HG03378 (cell line): ENCODE measurements at regions not wholly inside any gene's neighbourhood (a gene's known extent, or its start where the extent isn't known, plus 50 kb on each side); places are given as distances from the start of the nearest gene placed in this dataset.

Source experiments
- ATAC-seq: cut with Tn5 transposase; IDR thresholded peaks from one replicate; pipeline ENCODE4 v1.9.1; 2021; ENCODE audit warnings: mild to moderate bottlenecking, moderate library complexity; ENCODE audit not compliant: unreplicated experiment

GRCh38 chr18:77733292-77733903 lies 483.8 kb downstream of the GALR1 start:
- no peak for ATAC-seq

DNA sequence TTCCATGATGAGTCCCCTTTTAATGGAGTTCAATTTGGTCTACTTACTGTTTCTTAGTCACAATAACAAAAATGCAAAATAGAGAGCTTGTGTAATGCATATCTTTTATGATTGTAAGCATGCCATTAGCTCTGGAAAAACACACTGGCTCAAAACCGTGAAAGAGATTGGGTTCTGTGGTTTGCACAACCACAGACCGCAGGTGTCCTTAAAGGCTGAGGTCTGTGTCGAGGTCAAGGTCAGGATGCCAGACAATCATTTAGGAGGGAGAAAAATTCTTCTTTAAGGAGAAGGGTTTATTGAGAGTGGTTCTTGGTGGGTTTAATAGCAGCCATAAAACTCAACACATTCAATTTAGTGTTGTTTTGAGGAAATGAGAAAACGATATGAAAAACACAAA lies 487.2 kb downstream of the GALR1 start:
- no peak for ATAC-seq

DNA sequence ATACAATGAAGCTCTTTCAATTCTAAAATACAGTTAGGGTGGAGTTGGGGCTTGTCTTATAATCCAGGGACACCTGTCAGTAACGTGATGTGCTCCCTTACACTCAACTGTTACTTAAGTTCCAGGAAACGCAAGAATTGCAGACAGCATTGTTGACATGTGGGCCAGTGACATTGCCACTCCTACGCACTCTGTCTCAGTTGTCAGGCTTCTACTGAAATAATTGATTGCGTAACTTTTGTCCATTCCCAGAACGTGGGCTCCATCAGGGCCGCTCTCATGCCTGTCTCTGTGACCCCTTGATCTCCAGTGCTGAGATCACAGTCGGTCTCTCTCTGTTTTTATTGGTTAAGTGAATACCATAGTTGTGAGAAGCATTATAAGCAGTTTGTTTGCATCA lies 487.8 kb downstream of the GALR1 start:
- ATAC-seq = no peak

DNA sequence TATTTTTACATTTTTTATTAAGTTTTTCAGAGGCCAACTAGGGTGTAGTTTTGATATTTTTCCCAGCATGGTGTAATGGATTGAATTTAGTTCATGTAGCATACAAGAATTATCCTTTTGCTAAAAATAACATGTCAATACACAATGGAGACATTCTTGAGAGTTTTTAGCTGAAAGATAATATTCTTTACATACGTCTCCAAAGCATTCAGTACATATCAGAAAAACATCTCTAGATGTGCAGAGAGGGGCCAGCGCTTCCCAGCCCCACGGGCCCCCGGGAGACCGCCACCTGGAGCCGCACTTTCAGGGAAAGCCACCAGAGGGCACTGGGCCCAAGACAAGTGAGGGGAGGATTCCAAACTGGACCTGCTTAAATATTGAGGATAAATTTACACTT lies 499.4 kb downstream of the GALR1 start:
- no peak for ATAC-seq

DNA sequence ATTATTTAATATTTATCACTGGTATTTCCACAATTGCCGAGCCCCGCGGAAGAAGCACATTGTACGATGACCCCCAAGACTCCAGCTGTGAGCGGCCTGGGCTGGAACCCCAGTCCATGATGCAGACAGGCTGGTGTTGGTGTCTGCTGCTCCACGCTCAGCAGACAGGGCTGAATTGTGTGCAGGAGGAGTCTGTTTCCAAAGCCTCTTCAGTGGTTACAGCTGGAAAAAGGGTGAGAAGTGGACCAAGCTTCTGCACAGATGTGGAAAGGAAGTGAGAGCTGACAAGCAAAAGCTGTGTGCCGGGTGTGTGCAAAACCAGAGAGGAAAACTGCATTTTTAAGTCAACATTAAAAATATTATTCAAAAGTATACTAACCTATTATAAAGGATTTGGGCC lies 500.4 kb downstream of the GALR1 start:
- no peak for ATAC-seq

- ATAC-seq = no peak
These were observed 504.9 kb downstream of the GALR1 start for GRCh38 chr18:77754475-77755044.

GRCh38 chr18:77755187-77755586 lies 505.5 kb downstream of the GALR1 start:
- ATAC-seq = no peak

GRCh38 chr18:77761332-77761731 lies 511.7 kb downstream of the GALR1 start:
- no peak for ATAC-seq

- ATAC-seq = no peak
These were observed 512.4 kb downstream of the GALR1 start for GRCh38 chr18:77762014-77762413.

DNA sequence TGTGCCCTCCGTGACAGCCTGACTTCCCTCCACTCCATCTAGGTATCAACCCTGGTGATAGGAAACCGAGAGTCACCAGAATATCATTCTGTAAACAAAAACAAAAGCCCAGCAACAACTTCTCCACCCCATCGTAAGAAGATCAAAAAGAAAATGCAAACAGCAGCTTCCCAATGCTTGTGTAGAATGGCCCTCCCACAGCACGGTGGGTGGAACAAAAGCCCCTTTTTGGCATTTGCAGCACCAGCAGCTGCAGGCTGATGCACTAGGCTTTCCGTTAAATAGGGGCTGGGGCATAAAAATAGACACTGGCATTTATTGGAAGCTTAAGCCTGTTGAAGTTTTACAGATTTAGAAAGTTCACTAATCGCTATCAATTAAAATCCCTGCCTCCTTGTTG lies 513.0 kb downstream of the GALR1 start:
- no peak for ATAC-seq

- ATAC-seq = no peak
These were observed 514.0 kb downstream of the GALR1 start for GRCh38 chr18:77763530-77764145.

- ATAC-seq = no peak
These were observed 515.8 kb downstream of the GALR1 start for GRCh38 chr18:77765468-77765867.

DNA sequence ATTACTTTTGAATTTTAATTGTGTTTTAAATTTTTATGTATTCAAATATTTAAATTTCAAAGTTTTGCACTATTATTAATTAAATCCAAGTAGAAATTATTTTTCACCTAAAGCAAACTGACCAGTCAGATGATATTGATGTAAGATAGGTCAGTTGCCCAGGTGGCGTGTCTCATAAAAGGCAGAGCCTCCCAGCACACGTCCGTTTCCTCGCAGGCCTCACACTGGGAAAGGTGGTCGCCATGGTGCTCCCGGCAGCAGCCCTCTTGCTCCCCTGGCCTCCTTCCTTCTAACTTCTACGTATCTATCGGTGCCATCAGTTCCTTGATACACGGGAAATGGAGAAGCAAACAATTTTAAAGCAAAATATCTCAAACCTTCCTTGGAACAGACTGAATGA lies 516.8 kb downstream of the GALR1 start:
- no peak for ATAC-seq

- no peak for ATAC-seq
These were observed 522.5 kb downstream of the GALR1 start for GRCh38 chr18:77772177-77772576.

DNA sequence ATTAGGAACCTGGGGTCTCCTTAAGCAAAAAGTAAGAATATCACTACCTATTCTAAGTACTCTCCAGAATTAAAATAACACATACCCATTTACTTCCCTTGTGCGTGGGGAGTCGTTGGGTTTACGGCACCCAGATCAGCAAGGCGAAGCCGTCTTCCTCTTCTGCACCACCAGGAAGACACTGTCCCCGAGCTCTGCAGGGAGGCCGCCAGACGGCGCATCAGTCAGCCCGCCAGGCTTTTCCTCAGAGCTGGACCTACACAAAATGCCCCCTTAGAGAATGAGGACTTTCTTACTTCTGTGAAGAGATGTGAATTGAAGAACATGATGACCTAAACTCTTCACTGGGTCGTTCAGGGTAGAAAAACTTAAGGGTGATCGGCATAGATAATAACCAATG lies 526.5 kb downstream of the GALR1 start:
- ATAC-seq = no peak

GRCh38 chr18:77777163-77777562 lies 527.5 kb downstream of the GALR1 start:
- no peak for ATAC-seq

DNA sequence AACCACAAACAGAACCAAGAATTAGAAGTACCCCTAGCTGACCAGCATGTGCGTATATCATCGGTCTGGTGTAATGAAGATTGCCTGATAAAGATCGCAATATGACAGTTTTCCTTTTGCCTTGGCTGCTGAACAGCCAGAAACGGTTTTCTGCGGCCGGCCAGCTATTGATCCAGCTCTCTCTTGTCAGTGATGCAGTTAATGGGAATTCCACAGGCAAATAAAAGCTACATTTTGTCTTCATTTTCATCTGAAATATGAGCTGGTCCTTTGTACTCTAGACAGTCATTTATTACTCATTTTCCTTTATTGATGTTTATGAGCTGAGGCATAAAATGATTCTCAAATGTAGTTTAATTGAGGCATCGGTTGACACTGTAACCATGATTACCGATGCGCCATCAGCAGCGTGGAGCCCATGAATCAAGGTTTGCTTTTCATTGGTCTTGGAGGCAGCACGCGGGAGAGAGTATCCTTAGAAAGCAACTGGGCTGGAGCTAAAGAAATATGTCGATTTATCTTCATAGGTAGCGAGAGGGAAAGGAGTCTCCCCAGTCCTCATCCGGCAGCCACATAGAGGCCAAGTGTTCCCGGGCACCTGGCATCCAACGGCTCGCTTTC lies 535.2 kb downstream of the GALR1 start:
- no peak for ATAC-seq

DNA sequence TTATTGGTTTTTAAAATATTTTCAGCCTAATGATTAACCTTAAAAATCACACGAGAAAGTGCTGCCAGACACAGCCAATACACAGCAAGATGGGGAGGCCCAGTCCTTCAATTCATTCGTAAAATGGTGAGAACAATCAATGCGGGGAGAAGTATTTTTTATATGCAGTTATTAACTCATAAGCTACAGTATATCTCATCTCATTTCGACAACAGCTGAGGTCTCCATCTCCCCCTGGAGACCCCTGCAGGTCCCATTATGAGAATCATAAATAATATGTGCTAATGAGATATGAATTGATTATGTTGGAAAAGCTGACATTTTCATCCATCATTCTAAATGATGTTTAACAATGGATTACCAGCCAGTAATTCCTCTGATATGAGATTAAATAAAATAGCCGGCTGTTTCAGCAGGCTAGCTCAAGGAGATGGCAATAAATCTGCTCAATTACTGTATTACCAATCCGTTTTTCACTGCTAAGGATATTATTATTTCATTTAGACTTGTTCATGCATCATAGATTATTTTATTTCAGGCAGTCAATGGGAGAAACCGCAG lies 535.8 kb downstream of the GALR1 start:
- no peak for ATAC-seq

GRCh38 chr18:77803024-77803423 lies 553.4 kb downstream of the GALR1 start:
- no peak for ATAC-seq

GRCh38 chr18:77804382-77804781 lies 554.7 kb downstream of the GALR1 start:
- ATAC-seq = no peak

GRCh38 chr18:77807650-77808049 lies 558.0 kb downstream of the GALR1 start:
- ATAC-seq = no peak

DNA sequence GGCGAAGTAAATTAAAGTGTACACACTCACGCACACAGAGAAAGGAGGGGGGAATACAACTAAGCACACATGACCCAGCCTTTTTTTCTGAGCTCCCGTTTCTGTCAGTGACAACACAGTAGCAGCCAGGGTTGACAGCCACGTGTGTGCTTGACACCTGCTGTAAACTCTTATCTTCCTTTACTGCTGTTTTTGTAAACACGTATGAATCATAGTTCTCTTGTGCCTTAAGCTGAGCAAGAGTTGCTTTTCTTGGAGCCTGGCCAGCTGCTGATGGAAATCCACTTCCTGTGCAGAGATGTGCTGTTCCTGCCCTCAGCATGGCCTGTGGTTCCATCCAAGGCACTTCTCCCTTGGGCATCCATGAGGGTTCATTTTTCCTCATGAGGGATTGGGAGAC lies 561.9 kb downstream of the GALR1 start:
- ATAC-seq = no peak
